H9 (cell line): ENCODE measurements at regions not wholly inside any gene's neighbourhood (a gene's known extent, or its start where the extent isn't known, plus 50 kb on each side); places are given as distances from the start of the nearest gene placed in this dataset.

ENCODE experiments used
- DNase-seq: peaks from one replicate; pipeline ENCODE4 v3.0.0-alpha.2; 2017
- H2AFZ ChIP-seq: one replicate; pipeline ENCODE4 v1.6.1; 2013; ENCODE audit warnings: mild to moderate bottlenecking, low read length, control low read depth, moderate library complexity
- H2AK5ac ChIP-seq: 2 replicates; pipeline ENCODE4 v1.6.1; 2013; ENCODE audit warnings: low read length, control low read depth, mixed read lengths; ENCODE audit not compliant: insufficient read length
- H2BK120ac ChIP-seq: one replicate; pipeline ENCODE4 v1.6.1; 2013; ENCODE audit warnings: low read depth, mild to moderate bottlenecking, low read length, control low read depth, inconsistent platforms; ENCODE audit not compliant: poor library complexity, severe bottlenecking
- H2BK12ac ChIP-seq: 2 replicates; pipeline ENCODE4 v1.6.1; 2013; ENCODE audit warnings: low read length, control low read depth, mixed read lengths, low read depth; ENCODE audit not compliant: insufficient read length
- H2BK15ac ChIP-seq: 2 replicates; pipeline ENCODE4 v1.6.1; 2013; ENCODE audit warnings: low read depth, low read length, control low read depth
- H2BK20ac ChIP-seq: one replicate; pipeline ENCODE4 v1.6.1; 2013; ENCODE audit warnings: low read depth, mild to moderate bottlenecking, low read length, control low read depth, inconsistent platforms; ENCODE audit not compliant: poor library complexity, severe bottlenecking
- H2BK5ac ChIP-seq: 2 replicates; pipeline ENCODE4 v1.6.1; 2013; ENCODE audit warnings: low read length, control low read depth, mixed read lengths; ENCODE audit not compliant: insufficient read length
- H3K14ac ChIP-seq: 2 replicates; pipeline ENCODE4 v1.6.1; 2013; ENCODE audit warnings: low read length, control low read depth; ENCODE audit not compliant: insufficient read depth
- H3K18ac ChIP-seq: 2 replicates; pipeline ENCODE4 v1.6.1; 2013; ENCODE audit warnings: low read depth, mild to moderate bottlenecking, mixed read lengths, low read length, control low read depth; ENCODE audit not compliant: insufficient read length
- H3K23ac ChIP-seq: 2 replicates; pipeline ENCODE4 v1.6.1; 2013; ENCODE audit warnings: low read length, control low read depth, mixed read lengths, low read depth; ENCODE audit not compliant: insufficient read length
- H3K23me2 ChIP-seq: 2 replicates; pipeline ENCODE4 v1.6.1; 2013; ENCODE audit warnings: low read depth, mild to moderate bottlenecking, mixed read lengths, low read length, control low read depth; ENCODE audit not compliant: insufficient read length, poor library complexity, severe bottlenecking
- H3K27ac ChIP-seq: 2 replicates; pipeline ENCODE4 v1.5.1; 2013; ENCODE audit warnings: low read length, control low read depth, mixed read lengths, low read depth; ENCODE audit not compliant: insufficient read length
- H3K27me3 ChIP-seq: 2 replicates; pipeline ENCODE4 v1.6.1; 2013; ENCODE audit warnings: low read length, control low read depth, inconsistent platforms; ENCODE audit not compliant: insufficient read depth
- H3K4ac ChIP-seq: 2 replicates; pipeline ENCODE4 v1.6.1; 2013; ENCODE audit warnings: low read depth, mild to moderate bottlenecking, control low read depth, inconsistent platforms, low read length, moderate library complexity
- H3K4me1 ChIP-seq: 2 replicates; pipeline ENCODE4 v1.6.1; 2013; ENCODE audit warnings: low read length, control low read depth, inconsistent platforms; ENCODE audit not compliant: insufficient read depth
- H3K4me2 ChIP-seq: 2 replicates; pipeline ENCODE4 v1.6.1; 2013; ENCODE audit warnings: low read length, control low read depth, mixed read lengths; ENCODE audit not compliant: insufficient read length, insufficient read depth
- H3K56ac ChIP-seq: 2 replicates; pipeline ENCODE4 v1.6.1; 2013; ENCODE audit warnings: low read depth, mild to moderate bottlenecking, mixed read lengths, low read length, control low read depth; ENCODE audit not compliant: insufficient read length
- H3K79me1 ChIP-seq: 2 replicates; pipeline ENCODE4 v1.6.1; 2013; ENCODE audit warnings: low read depth, mild to moderate bottlenecking, moderate library complexity, low read length, control low read depth, inconsistent platforms; ENCODE audit not compliant: insufficient read depth, poor library complexity, severe bottlenecking
- H3K79me2 ChIP-seq: 2 replicates; pipeline ENCODE4 v1.6.1; 2013; ENCODE audit warnings: low read length, control low read depth, inconsistent platforms; ENCODE audit not compliant: insufficient read depth
- H3K9ac ChIP-seq: 2 replicates; pipeline ENCODE4 v1.6.1; 2013; ENCODE audit warnings: low read length, control low read depth, mixed read lengths; ENCODE audit not compliant: insufficient read length; ENCODE audit errors: extremely low read depth
- H3K9me3 ChIP-seq: one replicate; pipeline ENCODE4 v1.6.1; 2013; ENCODE audit warnings: low read depth, low read length, inconsistent platforms; ENCODE audit not compliant: control insufficient read depth
- H3T11ph ChIP-seq: one replicate; pipeline ENCODE4 v1.6.1; 2013; ENCODE audit warnings: mild to moderate bottlenecking, low read length, control low read depth, inconsistent platforms
- H4K20me1 ChIP-seq: one replicate; pipeline ENCODE4 v1.6.1; 2013; ENCODE audit not compliant: control insufficient read depth, insufficient read length, insufficient read depth
- H4K5ac ChIP-seq: 2 replicates; pipeline ENCODE4 v1.6.1; 2013; ENCODE audit warnings: low read depth, mild to moderate bottlenecking, mixed read lengths, low read length, control low read depth; ENCODE audit not compliant: insufficient read length
- H4K8ac ChIP-seq: replicated peaks from 2 replicates; pipeline ENCODE4 v1.6.1; 2013; ENCODE audit warnings: low read length, control low read depth, mixed read lengths, low read depth; ENCODE audit not compliant: insufficient read length
- H4K91ac ChIP-seq: 2 replicates; pipeline ENCODE4 v1.6.1; 2013; ENCODE audit warnings: low read depth, mild to moderate bottlenecking, moderate library complexity, mixed read lengths, low read length, control low read depth; ENCODE audit not compliant: insufficient read length
- H3K27ac Mint-ChIP-seq, 3 experiments: 2 replicates in 2 of 3; 3 replicates in 1 of 3; pipeline ENCODE4 v1.8.0; 2020 to 2021; ENCODE audit warnings: mixed read lengths in 3 of 3, mild to moderate bottlenecking in 1 of 3, moderate library complexity in 1 of 3
- H3K27me3 Mint-ChIP-seq: 2 replicates; pipeline ENCODE4 v1.8.0; 2021; ENCODE audit warnings: low read depth, mild to moderate bottlenecking, moderate library complexity, mixed read lengths
- H3K36me3 Mint-ChIP-seq, 3 experiments: 2 replicates in 2 of 3; 3 replicates in 1 of 3; pipeline ENCODE4 v1.8.0; 2020 to 2021; ENCODE audit warnings: low read depth in 3 of 3, mixed read lengths in 3 of 3; ENCODE audit not compliant: insufficient read depth in 1 of 3
- H3K4me1 Mint-ChIP-seq, 2 experiments: 2 replicates each; pipeline ENCODE4 v1.8.0; 2020; ENCODE audit warnings: mixed read lengths in 2 of 2
- H3K4me3 Mint-ChIP-seq, 2 experiments: 2 replicates in 1 of 2; 3 replicates in 1 of 2; pipeline ENCODE4 v1.8.0; 2020 to 2021; ENCODE audit warnings: mild to moderate bottlenecking in 2 of 2, mixed read lengths in 2 of 2, moderate library complexity in 1 of 2
- H3K9me3 Mint-ChIP-seq, 2 experiments: 2 replicates in 1 of 2; 3 replicates in 1 of 2; pipeline ENCODE4 v1.8.0; 2020; ENCODE audit warnings: mild to moderate bottlenecking in 2 of 2, mixed read lengths in 2 of 2, moderate library complexity in 1 of 2
- WGBS: extraction: QIAGEN DNeasy Blood & Tissue Kit; methylation state at CpG from one replicate; pipeline ENCODE4 v1.1.7; 2013; ENCODE audit warnings: missing lambda C conversion rate, low lambda C conversion rate, mixed read lengths; ENCODE audit not compliant: insufficient read length; ENCODE audit errors: extremely low coverage; 5-methylcytosine and 5-hydroxymethylcytosine counted together
- TF ChIP-seq, protein P1 (sequence below): fragments of 200-600 bp; sonication (generic); conservative IDR thresholded peaks from 3 replicates; pipeline ENCODE4 v1.8.0; 2021; ENCODE audit warnings: antibody characterized with exemption, mild to moderate bottlenecking

DNA sequence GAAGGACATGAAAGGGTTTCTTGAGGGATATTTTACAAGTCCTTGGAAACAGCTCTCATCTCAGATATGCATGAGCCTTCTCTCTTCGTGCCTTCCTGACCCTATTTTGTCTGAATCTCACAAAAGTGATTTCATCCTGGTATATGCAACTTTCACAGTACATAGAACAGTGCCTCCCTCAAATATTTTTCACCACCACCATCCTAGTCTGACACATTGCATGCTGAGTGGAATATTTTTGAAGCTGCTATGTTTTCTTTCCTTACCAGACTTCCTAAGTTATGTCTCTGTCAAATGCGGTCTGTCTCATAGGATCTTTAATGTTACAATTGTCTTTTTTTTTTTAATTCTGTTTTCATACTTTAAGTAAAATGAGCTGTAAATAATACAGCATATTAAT lies 673.3 kb upstream of the LRRN3 start:
- H3K27me3 Mint-ChIP-seq = no peaks in the 10 kb centered on the region
- no peak overlapping the region for H3K23ac ChIP-seq
- H2AFZ ChIP-seq = no peak overlapping the region
- no peak overlapping the region for H3K4me3 Mint-ChIP-seq
- H3K36me3 Mint-ChIP-seq = no peaks in the 10 kb centered on the region
- H4K8ac ChIP-seq = no peak overlapping the region
- H2BK12ac ChIP-seq = no peak overlapping the region
- TF ChIP-seq, protein P1, sequence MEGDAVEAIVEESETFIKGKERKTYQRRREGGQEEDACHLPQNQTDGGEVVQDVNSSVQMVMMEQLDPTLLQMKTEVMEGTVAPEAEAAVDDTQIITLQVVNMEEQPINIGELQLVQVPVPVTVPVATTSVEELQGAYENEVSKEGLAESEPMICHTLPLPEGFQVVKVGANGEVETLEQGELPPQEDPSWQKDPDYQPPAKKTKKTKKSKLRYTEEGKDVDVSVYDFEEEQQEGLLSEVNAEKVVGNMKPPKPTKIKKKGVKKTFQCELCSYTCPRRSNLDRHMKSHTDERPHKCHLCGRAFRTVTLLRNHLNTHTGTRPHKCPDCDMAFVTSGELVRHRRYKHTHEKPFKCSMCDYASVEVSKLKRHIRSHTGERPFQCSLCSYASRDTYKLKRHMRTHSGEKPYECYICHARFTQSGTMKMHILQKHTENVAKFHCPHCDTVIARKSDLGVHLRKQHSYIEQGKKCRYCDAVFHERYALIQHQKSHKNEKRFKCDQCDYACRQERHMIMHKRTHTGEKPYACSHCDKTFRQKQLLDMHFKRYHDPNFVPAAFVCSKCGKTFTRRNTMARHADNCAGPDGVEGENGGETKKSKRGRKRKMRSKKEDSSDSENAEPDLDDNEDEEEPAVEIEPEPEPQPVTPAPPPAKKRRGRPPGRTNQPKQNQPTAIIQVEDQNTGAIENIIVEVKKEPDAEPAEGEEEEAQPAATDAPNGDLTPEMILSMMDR = no peak
- no peak overlapping the region for H3K14ac ChIP-seq
- H3K27ac ChIP-seq = no peak overlapping the region
- H3K56ac ChIP-seq = no peak overlapping the region
- no peak overlapping the region for H4K91ac ChIP-seq
- H3K27me3 ChIP-seq = no peaks in the 10 kb centered on the region
- H2BK120ac ChIP-seq = no peak overlapping the region
- H4K5ac ChIP-seq = no peak overlapping the region
- H3K79me2 ChIP-seq = no peaks in the 10 kb centered on the region
- H3T11ph ChIP-seq = no peak overlapping the region
- H3K23me2 ChIP-seq = no peaks in the 10 kb centered on the region
- no peaks in the 10 kb centered on the region for H4K20me1 ChIP-seq
- WGBS = no CpG with 5 or more reads among the region's 2 CpGs
- H3K4me2 ChIP-seq = no peak overlapping the region
- no peaks in the 10 kb centered on the region; a peak in 1 of 5 replicates for H3K9me3 Mint-ChIP-seq
- no peak overlapping the region for H2BK5ac ChIP-seq
- H3K27ac Mint-ChIP-seq = no peak overlapping the region
- H3K4ac ChIP-seq = no peak overlapping the region
- no peak overlapping the region for H3K9ac ChIP-seq
- no peak overlapping the region for H2BK15ac ChIP-seq
- no peak overlapping the region for H3K18ac ChIP-seq
- H3K4me1 ChIP-seq = no peaks in the 10 kb centered on the region
- H3K79me1 ChIP-seq = no peaks in the 10 kb centered on the region
- H2BK20ac ChIP-seq = no peak overlapping the region
- no peak for DNase-seq
- H2AK5ac ChIP-seq = no peak overlapping the region
- no peaks in the 10 kb centered on the region for H3K9me3 ChIP-seq
- H3K4me1 Mint-ChIP-seq = peaks cover 6 to 8% of the 10 kb centered on the region in 2 experiments
